Liver (tissue), 3 donors: ENCODE measurements at regions not wholly inside any gene's neighbourhood (a gene's known extent, or its start where the extent isn't known, plus 50 kb on each side); places are given as distances from the start of the nearest gene placed in this dataset.

Experiments used
- EGR1 ChIP-seq, 2 donors: IDR thresholded peaks; 2 replicates each; pipeline ENCODE4 v1.6.1; 2016 to 2018; ENCODE audit warnings: antibody characterized with exemption in 2 of 2, low read depth in 2 of 2
- FOXA2 ChIP-seq: IDR thresholded peaks from 2 replicates; pipeline ENCODE4 v1.6.1; 2016; ENCODE audit warnings: antibody characterized with exemption
- GABPA ChIP-seq, 2 donors: IDR thresholded peaks in 1 of 2; conservative IDR thresholded peaks in 1 of 2; 2 replicates each; pipeline ENCODE4 v1.6.1; 2016; ENCODE audit warnings: antibody characterized with exemption in 2 of 2, mild to moderate bottlenecking in 1 of 2, moderate library complexity in 1 of 2
- HNF4A ChIP-seq, 2 donors: conservative IDR thresholded peaks; 2 replicates each; pipeline ENCODE4 v1.6.1; 2016; ENCODE audit warnings: antibody characterized with exemption in 2 of 2, mild to moderate bottlenecking in 2 of 2
- MAX ChIP-seq: IDR thresholded peaks from 2 replicates; pipeline ENCODE4 v1.6.1; 2016; ENCODE audit warnings: antibody characterized with exemption
- RAD21 ChIP-seq, 2 donors: IDR thresholded peaks; 2 replicates each; pipeline ENCODE4 v1.6.1; 2016; ENCODE audit warnings: antibody characterized with exemption in 2 of 2, mild to moderate bottlenecking in 2 of 2
- REST ChIP-seq: IDR thresholded peaks from 2 replicates; pipeline ENCODE4 v1.6.1; 2016; ENCODE audit warnings: antibody characterized with exemption, mild to moderate bottlenecking
- SP1 ChIP-seq: IDR thresholded peaks from 2 replicates; pipeline ENCODE4 v1.6.1; 2018; ENCODE audit warnings: antibody characterized with exemption, mild to moderate bottlenecking
- TAF1 ChIP-seq: conservative IDR thresholded peaks from 2 replicates; pipeline ENCODE4 v1.6.1; 2016; ENCODE audit warnings: antibody characterized with exemption, mild to moderate bottlenecking
- YY1 ChIP-seq: IDR thresholded peaks from 2 replicates; pipeline ENCODE4 v1.6.1; 2016; ENCODE audit warnings: antibody characterized with exemption, mild to moderate bottlenecking
- TF ChIP-seq, protein P1 (sequence below): fragments of 150-350 bp; IDR thresholded peaks from 2 replicates; pipeline ENCODE4 v1.5.1; 2017; ENCODE audit warnings: improper control_type of control experiment, low read depth, low read length; ENCODE audit not compliant: missing input control
- TF ChIP-seq, protein P2 (sequence below): IDR thresholded peaks from 2 replicates; pipeline ENCODE4 v1.6.1; 2016; ENCODE audit warnings: antibody characterized with exemption
- donor health status: healthy.
- donor health status: healthy.

- TF ChIP-seq, protein P1, sequence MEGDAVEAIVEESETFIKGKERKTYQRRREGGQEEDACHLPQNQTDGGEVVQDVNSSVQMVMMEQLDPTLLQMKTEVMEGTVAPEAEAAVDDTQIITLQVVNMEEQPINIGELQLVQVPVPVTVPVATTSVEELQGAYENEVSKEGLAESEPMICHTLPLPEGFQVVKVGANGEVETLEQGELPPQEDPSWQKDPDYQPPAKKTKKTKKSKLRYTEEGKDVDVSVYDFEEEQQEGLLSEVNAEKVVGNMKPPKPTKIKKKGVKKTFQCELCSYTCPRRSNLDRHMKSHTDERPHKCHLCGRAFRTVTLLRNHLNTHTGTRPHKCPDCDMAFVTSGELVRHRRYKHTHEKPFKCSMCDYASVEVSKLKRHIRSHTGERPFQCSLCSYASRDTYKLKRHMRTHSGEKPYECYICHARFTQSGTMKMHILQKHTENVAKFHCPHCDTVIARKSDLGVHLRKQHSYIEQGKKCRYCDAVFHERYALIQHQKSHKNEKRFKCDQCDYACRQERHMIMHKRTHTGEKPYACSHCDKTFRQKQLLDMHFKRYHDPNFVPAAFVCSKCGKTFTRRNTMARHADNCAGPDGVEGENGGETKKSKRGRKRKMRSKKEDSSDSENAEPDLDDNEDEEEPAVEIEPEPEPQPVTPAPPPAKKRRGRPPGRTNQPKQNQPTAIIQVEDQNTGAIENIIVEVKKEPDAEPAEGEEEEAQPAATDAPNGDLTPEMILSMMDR: no peak
- TF ChIP-seq, protein P2, sequence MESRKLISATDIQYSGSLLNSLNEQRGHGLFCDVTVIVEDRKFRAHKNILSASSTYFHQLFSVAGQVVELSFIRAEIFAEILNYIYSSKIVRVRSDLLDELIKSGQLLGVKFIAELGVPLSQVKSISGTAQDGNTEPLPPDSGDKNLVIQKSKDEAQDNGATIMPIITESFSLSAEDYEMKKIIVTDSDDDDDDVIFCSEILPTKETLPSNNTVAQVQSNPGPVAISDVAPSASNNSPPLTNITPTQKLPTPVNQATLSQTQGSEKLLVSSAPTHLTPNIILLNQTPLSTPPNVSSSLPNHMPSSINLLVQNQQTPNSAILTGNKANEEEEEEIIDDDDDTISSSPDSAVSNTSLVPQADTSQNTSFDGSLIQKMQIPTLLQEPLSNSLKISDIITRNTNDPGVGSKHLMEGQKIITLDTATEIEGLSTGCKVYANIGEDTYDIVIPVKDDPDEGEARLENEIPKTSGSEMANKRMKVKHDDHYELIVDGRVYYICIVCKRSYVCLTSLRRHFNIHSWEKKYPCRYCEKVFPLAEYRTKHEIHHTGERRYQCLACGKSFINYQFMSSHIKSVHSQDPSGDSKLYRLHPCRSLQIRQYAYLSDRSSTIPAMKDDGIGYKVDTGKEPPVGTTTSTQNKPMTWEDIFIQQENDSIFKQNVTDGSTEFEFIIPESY: no peak
- no peak for TF ChIP-seq GABPA (IDR thresholded peaks at IDR 0.05 in 1 of 2, conservative IDR thresholded peaks at IDR 0.05 in 1 of 2)
- no peak for TF ChIP-seq EGR1 (IDR thresholded peaks at IDR 0.05; ENCODE audit: low read depth in 2 of 2)
- no peak for TF ChIP-seq REST
- TF ChIP-seq HNF4A (conservative IDR thresholded peaks at IDR 0.05): no peak
- TF ChIP-seq YY1: no peak
- TF ChIP-seq TAF1: no peak
- TF ChIP-seq SP1: no peak
- TF ChIP-seq FOXA2: no peak
- no peak for TF ChIP-seq RAD21 (IDR thresholded peaks at IDR 0.05)
- no peak for TF ChIP-seq MAX
These were observed 335.2 kb downstream of the LPIN1 start for GRCh38 chr2:12081481-12082210.
